ENCODE measurements at regions not wholly inside any gene's neighbourhood (a gene's known extent, or its start where the extent isn't known, plus 50 kb on each side); places are given as distances from the start of the nearest gene placed in this dataset.
"Not testable (repeated sequence)": the region's sequence is repeated elsewhere in the genome, so short reads cannot be mapped to it uniquely, and the experiment has no call there.

- Histone ChIP-seq H3K4me1 (ENCODE audit: control insufficient read depth in 3 of 3, insufficient read depth in 2 of 3, low read depth in 1 of 3, low read length in 2 of 3) (peaks cover 0 to 1% (median 0%) of the 10 kb centered on the region in 3 donors), H3K27ac (ENCODE audit: low read depth in 1 of 3, low read length in 2 of 3) (no peak overlapping the region), H3K4me3 (ENCODE audit: low read depth in 1 of 3, low read length in 3 of 3) (no peak overlapping the region), H3K9me3 (ENCODE audit: control insufficient read depth in 2 of 2, insufficient read depth in 1 of 2, low read depth in 1 of 2, low read length in 1 of 2) (peaks cover 0 to 4% of the 10 kb centered on the region in 2 donors), H3K27me3 (ENCODE audit: control insufficient read depth in 3 of 3, insufficient read depth in 3 of 3, low read length in 3 of 3) (no peaks in the 10 kb centered on the region), H3K36me3 (ENCODE audit: control insufficient read depth in 3 of 3, insufficient read depth in 2 of 3, low read depth in 1 of 3, low read length in 3 of 3) (no peaks in the 10 kb centered on the region)
- DNase-seq (no peak), FAIRE-seq (no peak)
- WGBS, 3 donors: 68 to 86% (median 72%) methylated on average over 1 of the region's 1 CpG
Observed at GRCh38 chr2:224174521-224174920, 135.4 kb upstream of the SERPINE2 start.

DNA sequence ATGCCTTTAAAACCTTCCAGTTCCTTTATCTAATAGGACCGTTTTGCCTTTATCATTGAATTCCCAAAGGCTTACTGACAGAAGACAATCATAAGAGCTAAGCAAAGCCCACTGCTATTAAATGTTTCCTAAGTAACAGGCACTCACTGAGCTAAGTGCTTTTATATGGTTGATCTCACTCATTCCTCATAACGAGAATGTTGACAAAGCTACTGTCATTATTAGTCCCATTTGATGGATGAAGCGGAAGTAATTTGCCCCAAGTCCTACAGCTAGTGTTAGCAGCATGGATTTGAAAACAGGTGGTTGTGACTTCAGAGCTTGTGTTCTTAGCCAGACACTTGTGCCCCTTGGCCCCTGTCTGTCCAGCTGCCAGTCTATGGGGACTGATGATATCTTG, 134.8 kb upstream of the SERPINE2 start:
- H3K27ac ChIP-seq (ENCODE audit: low read depth in 1 of 3, low read length in 2 of 3): no peak overlapping the region
- H3K4me1 ChIP-seq (ENCODE audit: control insufficient read depth in 3 of 3, insufficient read depth in 2 of 3, low read depth in 1 of 3, low read length in 2 of 3): peaks cover 0 to 1% (median 0%) of the 10 kb centered on the region in 3 donors
- H3K36me3 ChIP-seq (ENCODE audit: control insufficient read depth in 3 of 3, insufficient read depth in 2 of 3, low read depth in 1 of 3, low read length in 3 of 3): no peaks in the 10 kb centered on the region
- no peak overlapping the region for H3K4me3 ChIP-seq (ENCODE audit: low read depth in 1 of 3, low read length in 3 of 3)
- DNase-seq: peak in 1 of 2 donors; percentile 6
- WGBS, 3 donors: 55 to 71% (median 68%) methylated on average over 3 of the region's 3 CpGs
- H3K27me3 ChIP-seq (ENCODE audit: control insufficient read depth in 3 of 3, insufficient read depth in 3 of 3, low read length in 3 of 3): no peaks in the 10 kb centered on the region
- FAIRE-seq: no peak
- H3K9me3 ChIP-seq (ENCODE audit: control insufficient read depth in 2 of 2, insufficient read depth in 1 of 2, low read depth in 1 of 2, low read length in 1 of 2): no peaks in the 10 kb centered on the region

- Histone ChIP-seq H3K27ac (ENCODE audit: low read depth in 1 of 3, low read length in 2 of 3) (no peak overlapping the region), H3K4me1 (ENCODE audit: control insufficient read depth in 3 of 3, insufficient read depth in 2 of 3, low read depth in 1 of 3, low read length in 2 of 3) (peaks cover 0 to 1% (median 0%) of the 10 kb centered on the region in 3 donors), H3K36me3 (ENCODE audit: control insufficient read depth in 3 of 3, insufficient read depth in 2 of 3, low read depth in 1 of 3, low read length in 3 of 3) (no peaks in the 10 kb centered on the region), H3K4me3 (ENCODE audit: low read depth in 1 of 3, low read length in 3 of 3) (no peak overlapping the region), H3K27me3 (ENCODE audit: control insufficient read depth in 3 of 3, insufficient read depth in 3 of 3, low read length in 3 of 3) (no peaks in the 10 kb centered on the region), H3K9me3 (ENCODE audit: control insufficient read depth in 2 of 2, insufficient read depth in 1 of 2, low read depth in 1 of 2, low read length in 1 of 2) (no peaks in the 10 kb centered on the region)
- no peak for FAIRE-seq
- DNase-seq: no peak
Observed at GRCh38 chr2:224173210-224173609, 134.1 kb upstream of the SERPINE2 start.

DNA sequence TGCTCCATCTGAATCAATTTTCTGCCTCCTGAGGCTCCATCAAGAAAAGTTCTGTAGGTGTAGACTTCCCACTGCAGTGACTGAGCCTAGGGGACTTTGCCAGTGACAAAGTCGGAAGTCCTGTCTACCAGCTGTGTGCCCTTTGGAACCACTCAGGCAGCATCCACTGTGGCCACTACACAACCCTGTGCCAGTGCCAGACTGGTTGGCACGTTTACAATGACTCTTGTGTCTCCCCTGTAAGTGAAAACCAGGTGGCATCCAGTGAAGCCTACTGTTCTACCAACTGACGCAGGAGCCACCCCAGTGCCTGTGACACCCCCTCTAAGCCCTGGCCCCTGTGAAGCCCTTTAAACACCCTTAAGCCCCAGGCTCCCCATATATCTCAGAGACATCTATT, 132.1 kb upstream of the SERPINE2 start:
- H3K4me3 ChIP-seq (ENCODE audit: low read depth in 1 of 3, low read length in 3 of 3): no peak overlapping the region
- 18 to 58% (median 30%) methylated on average over 3 of the region's 3 CpGs for WGBS, 3 donors
- H3K9me3 ChIP-seq (ENCODE audit: control insufficient read depth in 2 of 2, insufficient read depth in 1 of 2, low read depth in 1 of 2, low read length in 1 of 2): no peaks in the 10 kb centered on the region
- DNase-seq (peak in 1 of 2 donors; percentile 89), FAIRE-seq (no peak)
- peaks cover 0 to 1% (median 0%) of the 10 kb centered on the region in 3 donors for H3K4me1 ChIP-seq (ENCODE audit: control insufficient read depth in 3 of 3, insufficient read depth in 2 of 3, low read depth in 1 of 3, low read length in 2 of 3)
- no peaks in the 10 kb centered on the region for H3K36me3 ChIP-seq (ENCODE audit: control insufficient read depth in 3 of 3, insufficient read depth in 2 of 3, low read depth in 1 of 3, low read length in 3 of 3)
- no peak overlapping the region for H3K27ac ChIP-seq (ENCODE audit: low read depth in 1 of 3, low read length in 2 of 3)
- H3K27me3 ChIP-seq (ENCODE audit: control insufficient read depth in 3 of 3, insufficient read depth in 3 of 3, low read length in 3 of 3): no peaks in the 10 kb centered on the region

DNA sequence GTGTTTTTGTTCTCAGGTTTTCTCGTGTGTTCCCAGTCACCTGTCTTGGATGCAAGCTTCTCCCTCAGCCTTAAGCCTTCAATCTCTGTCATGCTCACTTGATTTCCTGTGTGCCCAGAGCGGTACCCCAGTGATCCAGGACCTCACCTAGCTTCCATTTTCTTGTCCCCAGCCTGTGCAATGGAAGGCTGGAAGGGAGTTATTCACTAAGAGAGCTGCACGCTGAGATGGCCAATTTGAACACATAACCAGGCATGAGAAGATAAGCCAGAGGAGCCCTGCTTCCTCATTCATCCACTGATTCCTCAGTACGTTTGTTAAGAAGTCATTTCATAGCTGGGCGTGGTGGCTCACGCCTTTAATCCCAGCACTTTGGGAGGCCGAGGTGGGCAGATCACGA, 130.8 kb upstream of the SERPINE2 start:
- H3K36me3 ChIP-seq (ENCODE audit: control insufficient read depth in 3 of 3, insufficient read depth in 2 of 3, low read depth in 1 of 3, low read length in 3 of 3): no peaks in the 10 kb centered on the region
- H3K4me3 ChIP-seq (ENCODE audit: low read depth in 1 of 3, low read length in 3 of 3): no peak overlapping the region
- peaks cover 0 to 1% (median 0%) of the 10 kb centered on the region in 3 donors for H3K4me1 ChIP-seq (ENCODE audit: control insufficient read depth in 3 of 3, insufficient read depth in 2 of 3, low read depth in 1 of 3, low read length in 2 of 3)
- H3K27me3 ChIP-seq (ENCODE audit: control insufficient read depth in 3 of 3, insufficient read depth in 3 of 3, low read length in 3 of 3): no peaks in the 10 kb centered on the region
- FAIRE-seq (no peak), DNase-seq (no peak)
- no peaks in the 10 kb centered on the region for H3K9me3 ChIP-seq (ENCODE audit: control insufficient read depth in 2 of 2, insufficient read depth in 1 of 2, low read depth in 1 of 2, low read length in 1 of 2)
- H3K27ac ChIP-seq (ENCODE audit: low read depth in 1 of 3, low read length in 2 of 3): no peak overlapping the region
- 74 to 83% (median 76%) methylated on average over 8 of the region's 8 CpGs for WGBS, 3 donors

GRCh38 chr2:224167781-224168180, 128.7 kb upstream of the SERPINE2 start:
- not testable (repeated sequence) for FAIRE-seq; H3K27me3 ChIP-seq (ENCODE audit: control insufficient read depth in 3 of 3, insufficient read depth in 3 of 3, low read length in 3 of 3); H3K4me3 ChIP-seq (ENCODE audit: low read depth in 1 of 3, low read length in 3 of 3); H3K27ac ChIP-seq (ENCODE audit: low read depth in 1 of 3, low read length in 2 of 3); H3K4me1 ChIP-seq (ENCODE audit: control insufficient read depth in 3 of 3, insufficient read depth in 2 of 3, low read depth in 1 of 3, low read length in 2 of 3); H3K9me3 ChIP-seq (ENCODE audit: control insufficient read depth in 2 of 2, insufficient read depth in 1 of 2, low read depth in 1 of 2, low read length in 1 of 2); DNase-seq; H3K36me3 ChIP-seq (ENCODE audit: control insufficient read depth in 3 of 3, insufficient read depth in 2 of 3, low read depth in 1 of 3, low read length in 3 of 3)

DNA sequence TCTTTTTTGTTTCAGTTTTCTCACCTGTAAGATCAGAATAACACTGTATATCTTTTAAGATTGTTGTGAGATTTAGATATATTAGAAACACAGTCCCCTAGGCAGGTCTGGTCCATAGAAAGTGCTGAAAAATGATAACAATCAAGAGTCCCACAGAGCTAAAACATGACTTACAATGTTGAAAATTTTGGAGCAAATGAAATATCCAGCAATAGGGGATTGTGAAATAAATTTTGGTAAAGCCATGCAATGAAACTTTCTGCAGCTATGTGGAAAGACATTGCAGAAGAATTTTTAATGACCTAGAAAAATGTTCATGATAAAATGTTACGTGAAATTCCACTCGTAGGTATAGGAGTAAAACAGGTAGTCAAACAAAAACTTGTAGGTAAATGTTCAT, 127.6 kb upstream of the SERPINE2 start:
- DNase-seq (no peak), FAIRE-seq (no peak)
- H3K36me3 ChIP-seq (ENCODE audit: control insufficient read depth in 3 of 3, insufficient read depth in 2 of 3, low read depth in 1 of 3, low read length in 3 of 3): no peaks in the 10 kb centered on the region
- peaks cover 0 to 8% (median 3%) of the 10 kb centered on the region in 3 donors for H3K4me1 ChIP-seq (ENCODE audit: control insufficient read depth in 3 of 3, insufficient read depth in 2 of 3, low read depth in 1 of 3, low read length in 2 of 3)
- no peak overlapping the region for H3K27ac ChIP-seq (ENCODE audit: low read depth in 1 of 3, low read length in 2 of 3)
- 89 to 94% (median 92%) methylated on average over 2 of the region's 2 CpGs for WGBS, 3 donors
- H3K27me3 ChIP-seq (ENCODE audit: control insufficient read depth in 3 of 3, insufficient read depth in 3 of 3, low read length in 3 of 3): no peaks in the 10 kb centered on the region
- no peaks in the 10 kb centered on the region for H3K9me3 ChIP-seq (ENCODE audit: control insufficient read depth in 2 of 2, insufficient read depth in 1 of 2, low read depth in 1 of 2, low read length in 1 of 2)
- H3K4me3 ChIP-seq (ENCODE audit: low read depth in 1 of 3, low read length in 3 of 3): no peak overlapping the region

- no peaks in the 10 kb centered on the region for H3K36me3 ChIP-seq (ENCODE audit: control insufficient read depth in 3 of 3, insufficient read depth in 2 of 3, low read depth in 1 of 3, low read length in 3 of 3)
- H3K4me3 ChIP-seq (ENCODE audit: low read depth in 1 of 3, low read length in 3 of 3): no peak overlapping the region
- 51 to 62% (median 58%) methylated on average over 2 of the region's 2 CpGs for WGBS, 3 donors
- H3K4me1 ChIP-seq (ENCODE audit: control insufficient read depth in 3 of 3, insufficient read depth in 2 of 3, low read depth in 1 of 3, low read length in 2 of 3): peaks cover 0 to 10% (median 3%) of the 10 kb centered on the region in 3 donors
- H3K27me3 ChIP-seq (ENCODE audit: control insufficient read depth in 3 of 3, insufficient read depth in 3 of 3, low read length in 3 of 3): no peaks in the 10 kb centered on the region
- no peak for DNase-seq
- no peaks in the 10 kb centered on the region for H3K9me3 ChIP-seq (ENCODE audit: control insufficient read depth in 2 of 2, insufficient read depth in 1 of 2, low read depth in 1 of 2, low read length in 1 of 2)
- H3K27ac ChIP-seq (ENCODE audit: low read depth in 1 of 3, low read length in 2 of 3): no peak overlapping the region
- FAIRE-seq: no peak
Observed at GRCh38 chr2:224165901-224166319, 126.8 kb upstream of the SERPINE2 start.

GRCh38 chr2:224163566-224164307, 124.7 kb upstream of the SERPINE2 start:
- Histone ChIP-seq H3K9me3 (ENCODE audit: control insufficient read depth in 2 of 2, insufficient read depth in 1 of 2, low read depth in 1 of 2, low read length in 1 of 2) (peaks cover 0 to 4% of the 10 kb centered on the region in 2 donors), H3K27ac (ENCODE audit: low read depth in 1 of 3, low read length in 2 of 3) (peak overlapping the region in 2 of 3 donors; percentile 39 to 81), H3K36me3 (ENCODE audit: control insufficient read depth in 3 of 3, insufficient read depth in 2 of 3, low read depth in 1 of 3, low read length in 3 of 3) (no peaks in the 10 kb centered on the region), H3K4me3 (ENCODE audit: low read depth in 1 of 3, low read length in 3 of 3) (no peak overlapping the region), H3K27me3 (ENCODE audit: control insufficient read depth in 3 of 3, insufficient read depth in 3 of 3, low read length in 3 of 3) (no peaks in the 10 kb centered on the region), H3K4me1 (ENCODE audit: control insufficient read depth in 3 of 3, insufficient read depth in 2 of 3, low read depth in 1 of 3, low read length in 2 of 3) (peaks cover 0 to 11% (median 3%) of the 10 kb centered on the region in 3 donors)
- FAIRE-seq (no peak), DNase-seq (peak; percentile 53 to 88)
- 73 to 82% (median 78%) methylated on average over 4 of the region's 4 CpGs for WGBS, 3 donors

Data from small intestine (tissue), 7 donors.